Activated T-helper 1 cell treated with anti-CD3 and anti-CD28 coated beads, Interleukin-12 subunit alpha, Interleukin-12 subunit beta, Interleukin-2, Interleukin-4 antibody, amounts not matched to agents 30 ng/mL and 10 ng/mL and 1 ng/mL, durations not matched to agents 14 hours and 24 hours and 36 hours (primary cell): ENCODE measurements at regions not wholly inside any gene's neighbourhood (a gene's known extent, or its start where the extent isn't known, plus 50 kb on each side); places are given as distances from the start of the nearest gene placed in this dataset.
"Not testable (repeated sequence)": the region's sequence is repeated elsewhere in the genome, so short reads cannot be mapped to it uniquely, and the experiment has no call there.

ENCODE experiments used
- DNase-seq: peaks from one replicate; pipeline ENCODE4 v3.0.0; 2021; ENCODE audit warnings: low spot score
- H3K27ac Mint-ChIP-seq: one replicate; pipeline ENCODE4 v1.8.0; 2021; ENCODE audit warnings: mild to moderate bottlenecking, mixed read lengths
- H3K27me3 Mint-ChIP-seq: one replicate; pipeline ENCODE4 v1.8.0; 2022; ENCODE audit warnings: mild to moderate bottlenecking, moderate library complexity, mixed read lengths; ENCODE audit not compliant: insufficient read depth
- H3K36me3 Mint-ChIP-seq: one replicate; pipeline ENCODE4 v1.8.0; 2021; ENCODE audit warnings: low read depth, mixed read lengths
- H3K4me1 Mint-ChIP-seq: one replicate; pipeline ENCODE4 v1.8.0; 2021; ENCODE audit warnings: low read depth, mixed read lengths
- H3K4me3 Mint-ChIP-seq: one replicate; pipeline ENCODE4 v1.8.0; 2021; ENCODE audit warnings: mild to moderate bottlenecking, moderate library complexity, mixed read lengths
- H3K9me3 Mint-ChIP-seq: one replicate; pipeline ENCODE4 v1.8.0; 2021; ENCODE audit warnings: mixed read lengths
- intact Hi-C: fragments of 100-400 bp; cut with micrococcal nuclease; formaldehyde crosslinking; loops from one replicate; pipeline ENCODE4 v1.15.1; 2024

- no peaks in the 10 kb centered on the region for H3K4me1 Mint-ChIP-seq
- no peaks in the 10 kb centered on the region for H3K36me3 Mint-ChIP-seq
- H3K9me3 Mint-ChIP-seq = peaks cover 13% of the 10 kb centered on the region
- H3K27me3 Mint-ChIP-seq = peaks cover 7% of the 10 kb centered on the region
- DNase-seq = no peak
- H3K4me3 Mint-ChIP-seq = no peak overlapping the region
- H3K27ac Mint-ChIP-seq = no peak overlapping the region
- intact Hi-C loops = no loop called here
These were observed 213.7 kb upstream of the HES1 start for GRCh38 chr3:193922034-193922774.

- H3K4me3 Mint-ChIP-seq, intact Hi-C loops, H3K4me1 Mint-ChIP-seq, H3K27ac Mint-ChIP-seq, H3K36me3 Mint-ChIP-seq, H3K27me3 Mint-ChIP-seq, DNase-seq: not testable (repeated sequence)
- H3K9me3 Mint-ChIP-seq = peaks cover 13% of the 10 kb centered on the region
These were observed 212.0 kb upstream of the HES1 start for GRCh38 chr3:193923958-193924357.

- H3K27ac Mint-ChIP-seq, DNase-seq, H3K4me1 Mint-ChIP-seq, H3K27me3 Mint-ChIP-seq, H3K4me3 Mint-ChIP-seq, intact Hi-C loops, H3K36me3 Mint-ChIP-seq: not testable (repeated sequence)
- H3K9me3 Mint-ChIP-seq = peaks cover 13% of the 10 kb centered on the region
These were observed 209.9 kb upstream of the HES1 start for GRCh38 chr3:193926071-193926470.

- H3K4me3 Mint-ChIP-seq, H3K36me3 Mint-ChIP-seq, H3K4me1 Mint-ChIP-seq, H3K27me3 Mint-ChIP-seq, intact Hi-C loops, H3K27ac Mint-ChIP-seq, DNase-seq: not testable (repeated sequence)
- peaks cover 13% of the 10 kb centered on the region for H3K9me3 Mint-ChIP-seq
These were observed 208.3 kb upstream of the HES1 start for GRCh38 chr3:193927413-193928206.

GRCh38 chr3:193928354-193929209 lies 207.4 kb upstream of the HES1 start:
- intact Hi-C loops = no loop called here
- H3K36me3 Mint-ChIP-seq = no peaks in the 10 kb centered on the region
- peaks cover 10% of the 10 kb centered on the region for H3K9me3 Mint-ChIP-seq
- H3K4me3 Mint-ChIP-seq = no peak overlapping the region
- H3K27ac Mint-ChIP-seq = no peak overlapping the region
- DNase-seq = no peak
- H3K27me3 Mint-ChIP-seq = peaks cover 9% of the 10 kb centered on the region
- H3K4me1 Mint-ChIP-seq = peaks cover 9% of the 10 kb centered on the region

GRCh38 chr3:193929373-193929772 lies 206.6 kb upstream of the HES1 start:
- intact Hi-C loops = no loop called here
- DNase-seq = no peak
- Mint-ChIP-seq H3K4me1 (peaks cover 9% of the 10 kb centered on the region), H3K27ac (no peak overlapping the region), H3K36me3 (no peaks in the 10 kb centered on the region), H3K27me3 (peaks cover 9% of the 10 kb centered on the region), H3K9me3 (peaks cover 4% of the 10 kb centered on the region), H3K4me3 (no peak overlapping the region)

- no peaks in the 10 kb centered on the region for H3K36me3 Mint-ChIP-seq
- H3K9me3 Mint-ChIP-seq = peaks cover 2% of the 10 kb centered on the region
- intact Hi-C loops = no loop called here
- H3K4me3 Mint-ChIP-seq = no peak overlapping the region
- H3K27me3 Mint-ChIP-seq = peaks cover 11% of the 10 kb centered on the region
- no peak overlapping the region for H3K27ac Mint-ChIP-seq
- H3K4me1 Mint-ChIP-seq = peaks cover 9% of the 10 kb centered on the region
- no peak for DNase-seq
These were observed 205.9 kb upstream of the HES1 start for GRCh38 chr3:193929921-193930646.

GRCh38 chr3:193932136-193932535 lies 203.8 kb upstream of the HES1 start:
- intact Hi-C loops = no loop called here
- peaks cover 13% of the 10 kb centered on the region for H3K27me3 Mint-ChIP-seq
- no peaks in the 10 kb centered on the region for H3K9me3 Mint-ChIP-seq
- H3K4me3 Mint-ChIP-seq = no peak overlapping the region
- peaks cover 9% of the 10 kb centered on the region for H3K4me1 Mint-ChIP-seq
- no peak for DNase-seq
- H3K27ac Mint-ChIP-seq = no peak overlapping the region
- no peaks in the 10 kb centered on the region for H3K36me3 Mint-ChIP-seq

- Mint-ChIP-seq H3K9me3 (no peaks in the 10 kb centered on the region), H3K27ac (no peak overlapping the region), H3K36me3 (no peaks in the 10 kb centered on the region), H3K27me3 (peaks cover 16% of the 10 kb centered on the region), H3K4me3 (no peak overlapping the region), H3K4me1 (peaks cover 9% of the 10 kb centered on the region)
- intact Hi-C loops = no loop called here
- DNase-seq = no peak
These were observed 203.4 kb upstream of the HES1 start for GRCh38 chr3:193932576-193932975.

- intact Hi-C loops = no loop called here
- H3K27me3 Mint-ChIP-seq = peaks cover 20% of the 10 kb centered on the region
- H3K9me3 Mint-ChIP-seq = no peaks in the 10 kb centered on the region
- DNase-seq = no peak
- no peak overlapping the region for H3K27ac Mint-ChIP-seq
- no peak overlapping the region for H3K4me3 Mint-ChIP-seq
- no peaks in the 10 kb centered on the region for H3K36me3 Mint-ChIP-seq
- H3K4me1 Mint-ChIP-seq = peaks cover 8% of the 10 kb centered on the region
These were observed 202.5 kb upstream of the HES1 start for GRCh38 chr3:193933451-193933850.

- no peak overlapping the region for H3K4me3 Mint-ChIP-seq
- no peak overlapping the region for H3K27ac Mint-ChIP-seq
- H3K9me3 Mint-ChIP-seq = no peaks in the 10 kb centered on the region
- H3K4me1 Mint-ChIP-seq = no peaks in the 10 kb centered on the region
- no peak for DNase-seq
- no peaks in the 10 kb centered on the region for H3K36me3 Mint-ChIP-seq
- H3K27me3 Mint-ChIP-seq = peaks cover 36% of the 10 kb centered on the region
- intact Hi-C loops = no loop called here
These were observed 200.0 kb upstream of the HES1 start for GRCh38 chr3:193935916-193936315.

GRCh38 chr3:193938613-193939012 lies 197.3 kb upstream of the HES1 start:
- DNase-seq = no peak
- H3K36me3 Mint-ChIP-seq = no peaks in the 10 kb centered on the region
- H3K9me3 Mint-ChIP-seq = no peaks in the 10 kb centered on the region
- no peak overlapping the region for H3K4me3 Mint-ChIP-seq
- no peak overlapping the region for H3K27ac Mint-ChIP-seq
- peaks cover 29% of the 10 kb centered on the region for H3K27me3 Mint-ChIP-seq
- no peaks in the 10 kb centered on the region for H3K4me1 Mint-ChIP-seq
- intact Hi-C loops = no loop called here
